Activated T-helper 1 cell treated with anti-CD3 and anti-CD28 coated beads, Interleukin-12 subunit alpha, Interleukin-12 subunit beta, Interleukin-2, Interleukin-4 antibody, amounts not matched to agents 30 ng/mL and 10 ng/mL and 1 ng/mL, durations not matched to agents 14 hours and 24 hours and 36 hours (primary cell): ENCODE measurements at regions not wholly inside any gene's neighbourhood (a gene's known extent, or its start where the extent isn't known, plus 50 kb on each side); places are given as distances from the start of the nearest gene placed in this dataset.

ENCODE experiments used
- DNase-seq: peaks from one replicate; pipeline ENCODE4 v3.0.0; 2021; ENCODE audit warnings: low spot score
- H3K27ac Mint-ChIP-seq: one replicate; pipeline ENCODE4 v1.8.0; 2021; ENCODE audit warnings: mild to moderate bottlenecking, mixed read lengths
- H3K27me3 Mint-ChIP-seq: one replicate; pipeline ENCODE4 v1.8.0; 2022; ENCODE audit warnings: mild to moderate bottlenecking, moderate library complexity, mixed read lengths; ENCODE audit not compliant: insufficient read depth
- H3K36me3 Mint-ChIP-seq: one replicate; pipeline ENCODE4 v1.8.0; 2021; ENCODE audit warnings: low read depth, mixed read lengths
- H3K4me1 Mint-ChIP-seq: one replicate; pipeline ENCODE4 v1.8.0; 2021; ENCODE audit warnings: low read depth, mixed read lengths
- H3K4me3 Mint-ChIP-seq: one replicate; pipeline ENCODE4 v1.8.0; 2021; ENCODE audit warnings: mild to moderate bottlenecking, moderate library complexity, mixed read lengths
- H3K9me3 Mint-ChIP-seq: one replicate; pipeline ENCODE4 v1.8.0; 2021; ENCODE audit warnings: mixed read lengths
- intact Hi-C: fragments of 100-400 bp; cut with micrococcal nuclease; formaldehyde crosslinking; loops from one replicate; pipeline ENCODE4 v1.15.1; 2024

DNA sequence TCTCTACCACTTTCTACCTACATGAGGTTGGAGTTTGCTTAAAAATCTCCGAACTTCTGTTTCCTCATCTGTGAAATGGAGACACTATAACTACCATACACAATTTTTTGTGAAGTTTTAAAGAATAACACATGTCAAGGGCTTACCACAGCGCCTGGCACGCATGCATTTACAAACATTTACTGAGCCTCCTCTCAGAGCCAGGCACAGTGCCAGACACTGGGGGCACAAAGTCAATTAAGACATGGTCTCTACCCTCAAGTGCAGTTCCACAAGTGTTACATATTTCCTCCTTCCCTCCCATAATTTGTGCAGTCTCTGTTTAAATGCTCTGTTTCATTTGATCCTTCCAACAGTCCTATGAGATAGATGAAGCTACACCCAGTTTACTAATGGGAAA is 356.4 kb upstream of the ESRRG start:
- H3K4me1 Mint-ChIP-seq, result no peaks in the 10 kb centered on the region
- H3K36me3 Mint-ChIP-seq, result no peaks in the 10 kb centered on the region
- H3K4me3 Mint-ChIP-seq, result no peak overlapping the region
- DNase-seq, result no peak
- intact Hi-C loops, result no loop called here
- H3K9me3 Mint-ChIP-seq, result no peaks in the 10 kb centered on the region
- H3K27ac Mint-ChIP-seq, result no peak overlapping the region
- no peaks in the 10 kb centered on the region for H3K27me3 Mint-ChIP-seq

DNA sequence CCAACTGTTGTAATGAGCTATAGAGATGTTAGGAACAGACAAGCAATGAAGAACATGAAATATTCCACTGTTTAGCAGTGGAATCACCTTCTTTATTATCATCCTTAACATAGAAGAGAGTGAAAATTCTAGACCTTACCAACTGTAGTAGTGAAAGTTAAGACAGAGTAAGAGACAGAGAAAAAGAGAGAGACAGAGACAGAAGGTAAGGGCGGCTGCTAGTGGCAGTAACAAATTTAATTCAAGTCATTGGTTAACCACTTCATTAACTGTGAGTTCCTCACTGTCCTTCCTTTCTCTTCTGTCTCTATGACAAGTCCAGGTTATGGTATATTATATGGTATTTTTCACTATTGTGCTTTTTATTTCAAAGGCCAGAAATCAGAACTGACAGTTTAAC is 355.7 kb upstream of the ESRRG start:
- DNase-seq, result no peak
- H3K36me3 Mint-ChIP-seq, result no peaks in the 10 kb centered on the region
- no peak overlapping the region for H3K4me3 Mint-ChIP-seq
- H3K4me1 Mint-ChIP-seq, result no peaks in the 10 kb centered on the region
- intact Hi-C loops, result no loop called here
- H3K27me3 Mint-ChIP-seq, result no peaks in the 10 kb centered on the region
- no peaks in the 10 kb centered on the region for H3K9me3 Mint-ChIP-seq
- no peak overlapping the region for H3K27ac Mint-ChIP-seq

DNA sequence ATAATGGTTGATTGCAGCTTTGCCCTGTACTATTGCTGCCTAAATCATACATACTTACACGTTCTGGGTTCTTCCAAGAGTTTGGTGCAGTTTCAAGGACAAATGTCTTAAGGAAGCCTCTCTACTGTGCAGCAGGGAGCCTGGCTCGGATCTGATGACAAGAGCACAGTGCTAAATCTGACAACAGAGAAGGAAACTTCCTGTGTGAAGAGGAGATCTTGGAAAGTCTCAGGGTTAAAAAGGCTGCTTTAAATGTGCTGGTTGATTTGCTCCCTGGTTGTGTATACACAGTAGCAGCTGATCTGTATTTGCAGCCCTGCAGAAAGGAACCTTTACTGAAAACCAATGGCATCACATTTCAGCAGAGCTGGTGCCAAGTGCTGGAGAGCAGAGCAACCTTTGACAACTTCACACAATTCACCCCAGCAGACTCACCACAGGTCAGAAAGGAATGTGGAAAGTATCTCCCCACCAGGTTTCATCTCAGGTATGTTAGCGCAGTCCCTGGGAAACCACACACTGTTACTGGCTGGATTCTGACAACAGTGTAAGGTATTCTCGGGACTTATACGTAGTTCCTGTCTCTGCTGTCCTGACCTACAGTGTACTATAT is 355.0 kb upstream of the ESRRG start:
- DNase-seq, result no peak
- Mint-ChIP-seq H3K4me3 (no peak overlapping the region), H3K27me3 (no peaks in the 10 kb centered on the region), H3K4me1 (no peaks in the 10 kb centered on the region), H3K36me3 (no peaks in the 10 kb centered on the region), H3K9me3 (no peaks in the 10 kb centered on the region), H3K27ac (no peak overlapping the region)
- intact Hi-C loops, result no loop called here

DNA sequence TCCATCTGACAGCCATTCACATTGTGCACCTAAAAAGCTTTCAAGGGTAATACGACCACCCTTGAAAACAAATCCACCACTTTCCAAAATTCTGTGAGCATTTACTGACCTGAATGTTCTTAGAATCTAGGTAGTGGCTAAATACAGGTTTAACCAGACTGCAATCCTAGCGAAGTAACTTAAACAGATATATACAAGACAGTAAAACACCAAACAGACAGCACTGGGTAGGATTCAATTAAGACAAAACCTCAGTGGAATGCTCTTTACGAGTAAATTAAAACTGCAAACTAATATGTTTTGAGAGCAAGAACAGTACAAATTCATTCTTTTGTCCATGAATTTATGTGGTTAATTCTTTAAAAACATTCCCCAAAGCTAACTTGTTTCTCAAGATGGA is 354.2 kb upstream of the ESRRG start:
- intact Hi-C loops, result no loop called here
- no peaks in the 10 kb centered on the region for H3K27me3 Mint-ChIP-seq
- H3K4me3 Mint-ChIP-seq, result no peak overlapping the region
- H3K9me3 Mint-ChIP-seq, result no peaks in the 10 kb centered on the region
- no peaks in the 10 kb centered on the region for H3K4me1 Mint-ChIP-seq
- no peaks in the 10 kb centered on the region for H3K36me3 Mint-ChIP-seq
- no peak overlapping the region for H3K27ac Mint-ChIP-seq
- DNase-seq, result no peak

DNA sequence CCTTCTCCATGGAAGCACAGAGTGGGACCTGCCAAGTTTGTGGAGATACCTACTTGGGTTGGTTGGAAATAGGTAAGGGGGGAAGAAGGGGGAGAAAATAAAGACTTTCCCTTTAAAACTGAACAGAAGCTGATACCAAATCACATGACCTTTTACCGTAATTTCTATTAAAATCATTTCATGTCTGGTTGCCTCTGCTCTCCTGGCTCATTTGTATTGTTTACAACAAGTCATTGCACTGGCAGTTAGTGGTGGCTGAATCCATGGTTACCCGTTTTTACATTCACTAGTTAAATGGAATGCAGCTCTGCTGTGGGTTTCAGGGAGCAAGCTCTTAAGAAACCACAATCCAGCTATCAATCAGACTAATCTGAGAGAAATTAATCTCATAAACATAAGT is 353.7 kb upstream of the ESRRG start:
- no peaks in the 10 kb centered on the region for H3K36me3 Mint-ChIP-seq
- no peaks in the 10 kb centered on the region for H3K9me3 Mint-ChIP-seq
- no peak overlapping the region for H3K27ac Mint-ChIP-seq
- H3K4me1 Mint-ChIP-seq, result no peaks in the 10 kb centered on the region
- H3K27me3 Mint-ChIP-seq, result no peaks in the 10 kb centered on the region
- DNase-seq, result no peak
- intact Hi-C loops, result no loop called here
- H3K4me3 Mint-ChIP-seq, result no peak overlapping the region

DNA sequence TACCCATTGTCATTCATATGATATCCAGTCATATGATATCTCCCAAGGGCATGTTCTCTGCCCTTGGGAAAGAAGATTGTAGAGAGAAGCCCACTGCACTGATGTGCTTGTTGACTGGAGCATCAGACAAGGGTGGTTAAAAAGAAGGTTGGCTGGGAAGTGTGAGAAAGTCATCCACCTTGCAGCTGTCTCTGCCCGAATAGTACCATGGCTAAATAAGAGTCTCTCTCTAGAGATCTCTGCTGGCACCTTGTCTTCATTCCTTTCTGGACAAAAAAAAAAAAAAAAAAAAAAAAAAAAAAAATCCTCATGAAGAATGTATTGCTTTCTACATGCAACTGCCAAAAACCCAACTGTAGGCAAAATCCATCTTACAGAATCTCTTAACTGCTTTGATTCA is 349.7 kb upstream of the ESRRG start:
- intact Hi-C loops, result no loop called here
- Mint-ChIP-seq H3K36me3 (no peaks in the 10 kb centered on the region), H3K9me3 (no peaks in the 10 kb centered on the region), H3K27me3 (no peaks in the 10 kb centered on the region), H3K4me1 (no peaks in the 10 kb centered on the region), H3K4me3 (no peak overlapping the region), H3K27ac (no peak overlapping the region)
- no peak for DNase-seq

DNA sequence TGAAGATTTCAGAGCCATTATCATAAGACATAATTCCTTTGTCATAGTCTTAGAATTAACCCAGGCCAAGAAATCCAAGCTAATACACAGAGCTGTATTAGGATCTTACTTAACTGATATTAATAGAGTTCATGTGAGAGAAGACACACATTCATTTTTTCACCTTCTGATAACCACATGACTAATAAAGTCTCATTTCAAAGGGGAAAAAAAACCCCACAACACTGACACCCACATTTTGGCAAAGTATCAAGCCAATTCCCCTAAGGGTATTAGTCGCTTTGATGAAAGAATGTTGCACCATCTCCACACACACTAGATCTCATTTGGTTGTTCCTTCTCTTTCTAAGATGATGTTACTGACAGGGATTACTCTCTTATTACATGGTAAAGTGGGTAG is 344.4 kb upstream of the ESRRG start:
- Mint-ChIP-seq H3K27me3 (no peaks in the 10 kb centered on the region), H3K36me3 (no peaks in the 10 kb centered on the region), H3K9me3 (no peaks in the 10 kb centered on the region), H3K27ac (no peak overlapping the region), H3K4me3 (no peak overlapping the region), H3K4me1 (no peaks in the 10 kb centered on the region)
- intact Hi-C loops, result no loop called here
- DNase-seq, result no peak

DNA sequence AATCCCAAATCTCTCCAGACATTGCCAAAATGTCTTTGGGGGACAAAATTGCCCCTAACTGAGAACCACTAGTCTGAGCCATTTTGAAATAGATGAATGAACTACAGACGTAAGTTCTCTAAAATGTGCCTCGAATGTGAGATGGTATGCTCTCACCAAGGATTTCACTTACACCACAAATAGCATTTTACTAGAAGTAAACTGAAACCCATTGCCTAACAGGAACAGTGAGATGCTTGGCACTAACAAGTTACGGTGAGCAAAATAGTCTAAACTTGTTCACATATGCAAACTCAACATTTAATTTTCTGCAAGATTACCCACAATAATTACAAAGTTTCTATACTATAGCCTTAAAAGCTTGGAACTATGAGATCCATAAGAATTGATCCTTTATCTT is 343.6 kb upstream of the ESRRG start:
- Mint-ChIP-seq H3K36me3 (no peaks in the 10 kb centered on the region), H3K4me1 (no peaks in the 10 kb centered on the region), H3K9me3 (no peaks in the 10 kb centered on the region), H3K27me3 (no peaks in the 10 kb centered on the region), H3K4me3 (no peak overlapping the region), H3K27ac (no peak overlapping the region)
- intact Hi-C loops, result no loop called here
- DNase-seq, result no peak

DNA sequence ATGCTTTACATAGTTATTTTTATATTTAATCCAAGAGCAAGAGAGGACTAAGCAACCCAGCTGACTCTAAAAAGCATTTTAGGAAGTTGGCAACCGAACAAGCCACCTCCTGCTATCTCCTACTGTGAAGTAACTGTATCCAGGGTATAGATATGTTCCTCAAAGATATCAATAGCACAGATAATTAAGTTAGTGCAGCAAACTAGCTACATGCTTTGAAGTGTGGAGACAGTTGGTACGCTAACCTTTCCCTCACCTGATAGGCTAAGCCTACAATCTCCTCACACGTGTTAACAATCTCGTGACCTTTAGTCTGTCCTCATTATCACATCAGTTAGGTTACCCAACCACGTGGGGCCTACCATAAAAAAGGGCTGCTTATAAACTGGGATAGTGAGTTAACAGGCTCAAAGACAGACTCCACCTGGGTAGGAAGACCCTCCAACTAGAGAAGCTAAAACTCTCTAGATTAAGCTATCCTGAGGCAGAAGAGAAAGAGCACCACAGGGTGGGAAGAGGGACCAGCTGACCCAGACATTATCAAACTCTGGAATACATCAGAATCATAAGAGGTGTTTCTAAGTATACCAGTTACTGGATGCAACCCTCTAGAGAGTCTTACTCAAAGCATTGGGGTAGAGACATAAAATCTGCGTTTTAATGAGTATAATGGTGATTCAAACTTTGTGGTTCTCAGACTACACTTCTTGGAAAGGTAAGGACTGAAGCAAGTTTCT is 340.1 kb upstream of the ESRRG start:
- Mint-ChIP-seq H3K36me3 (no peaks in the 10 kb centered on the region), H3K4me3 (no peak overlapping the region), H3K27ac (no peak overlapping the region), H3K4me1 (no peaks in the 10 kb centered on the region), H3K9me3 (no peaks in the 10 kb centered on the region), H3K27me3 (no peaks in the 10 kb centered on the region)
- intact Hi-C loops, result no loop called here
- no peak for DNase-seq

DNA sequence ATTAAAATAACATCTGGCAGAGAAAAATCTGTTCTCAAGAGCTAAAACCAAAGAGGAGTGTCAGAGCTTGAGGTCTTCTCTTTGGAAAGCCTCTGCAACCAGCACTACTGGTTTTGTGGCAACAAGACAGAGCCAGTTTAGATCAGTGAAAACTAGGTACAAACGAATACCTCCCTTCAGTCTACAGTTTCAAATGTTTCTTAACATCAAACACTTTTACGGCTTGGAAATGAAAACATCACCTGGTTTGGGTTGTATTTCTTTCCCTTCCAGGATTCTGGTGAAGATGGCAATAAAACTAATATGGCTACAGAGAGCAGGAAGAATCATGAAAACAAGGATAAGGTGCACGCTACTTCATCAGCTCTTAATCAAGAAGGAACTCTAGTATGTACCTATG is 339.4 kb upstream of the ESRRG start:
- DNase-seq, result no peak
- Mint-ChIP-seq H3K9me3 (no peaks in the 10 kb centered on the region), H3K4me3 (no peak overlapping the region), H3K27me3 (no peaks in the 10 kb centered on the region), H3K4me1 (no peaks in the 10 kb centered on the region), H3K27ac (no peak overlapping the region), H3K36me3 (no peaks in the 10 kb centered on the region)
- intact Hi-C loops, result no loop called here

DNA sequence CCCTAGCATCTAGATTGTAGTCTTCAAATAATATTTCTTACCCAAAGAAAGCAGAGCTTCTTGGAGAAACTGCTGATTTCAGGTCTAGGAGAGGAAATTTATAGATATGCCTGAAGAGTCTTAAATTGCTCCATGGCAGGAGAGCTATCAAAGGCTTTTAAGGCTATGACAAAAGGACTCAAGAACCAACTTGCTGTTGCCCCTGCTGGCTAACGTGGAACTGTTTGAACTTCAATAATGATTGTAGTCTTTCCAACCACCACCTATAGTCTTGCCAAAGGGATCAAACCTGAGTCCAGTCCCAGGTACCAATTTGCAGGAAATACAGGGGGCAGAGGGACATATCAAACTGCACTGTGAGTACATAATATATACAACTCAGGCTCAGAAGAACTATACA is 336.2 kb upstream of the ESRRG start:
- Mint-ChIP-seq H3K9me3 (no peaks in the 10 kb centered on the region), H3K27me3 (no peaks in the 10 kb centered on the region), H3K4me1 (no peaks in the 10 kb centered on the region), H3K27ac (no peak overlapping the region), H3K4me3 (no peak overlapping the region), H3K36me3 (no peaks in the 10 kb centered on the region)
- intact Hi-C loops, result no loop called here
- no peak for DNase-seq

DNA sequence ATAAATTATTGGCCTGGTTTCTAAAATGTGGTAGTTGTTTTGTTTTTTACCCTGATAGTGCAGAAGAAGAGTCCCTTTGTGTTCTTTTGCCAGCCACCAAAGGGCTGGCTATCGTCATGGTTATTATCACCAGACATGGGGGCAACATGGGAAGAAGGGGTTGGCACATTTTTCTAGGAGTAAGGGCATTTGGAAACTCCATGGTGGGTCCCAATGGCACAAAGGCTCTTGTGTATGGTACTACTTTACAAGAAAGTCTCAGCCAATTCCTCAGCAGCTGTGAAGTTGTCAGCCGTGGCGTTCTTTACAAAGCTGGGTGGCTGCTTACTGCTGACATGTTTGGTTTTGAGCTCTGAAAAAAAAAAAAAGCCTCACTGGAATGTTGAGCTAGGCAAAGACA is 330.4 kb upstream of the ESRRG start:
- H3K4me1 Mint-ChIP-seq, result no peaks in the 10 kb centered on the region
- no peak overlapping the region for H3K4me3 Mint-ChIP-seq
- no peak overlapping the region for H3K27ac Mint-ChIP-seq
- H3K27me3 Mint-ChIP-seq, result no peaks in the 10 kb centered on the region
- no peaks in the 10 kb centered on the region for H3K9me3 Mint-ChIP-seq
- DNase-seq, result no peak
- intact Hi-C loops, result no loop called here
- no peaks in the 10 kb centered on the region for H3K36me3 Mint-ChIP-seq

DNA sequence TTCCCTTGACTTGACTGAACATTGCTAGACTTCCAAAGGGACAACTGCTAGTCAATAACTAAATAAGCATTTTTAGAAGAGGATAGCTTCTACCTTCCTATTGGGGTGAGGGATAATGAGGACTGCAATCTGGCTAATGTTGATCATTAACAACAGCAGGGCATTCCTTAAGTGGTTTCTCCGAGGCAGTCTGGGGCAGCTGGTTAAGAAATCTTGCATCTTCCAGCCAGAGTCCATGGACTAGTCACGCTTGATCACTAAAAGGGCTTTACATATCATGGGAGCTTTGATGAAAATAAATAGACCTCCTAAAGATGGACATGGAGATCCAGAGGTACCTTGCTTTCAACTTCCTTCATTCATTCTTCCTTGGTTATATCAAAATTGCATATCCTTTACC is 329.4 kb upstream of the ESRRG start:
- no peaks in the 10 kb centered on the region for H3K9me3 Mint-ChIP-seq
- no peak for DNase-seq
- no peaks in the 10 kb centered on the region for H3K27me3 Mint-ChIP-seq
- no peak overlapping the region for H3K27ac Mint-ChIP-seq
- H3K36me3 Mint-ChIP-seq, result no peaks in the 10 kb centered on the region
- intact Hi-C loops, result no loop called here
- no peaks in the 10 kb centered on the region for H3K4me1 Mint-ChIP-seq
- no peak overlapping the region for H3K4me3 Mint-ChIP-seq

DNA sequence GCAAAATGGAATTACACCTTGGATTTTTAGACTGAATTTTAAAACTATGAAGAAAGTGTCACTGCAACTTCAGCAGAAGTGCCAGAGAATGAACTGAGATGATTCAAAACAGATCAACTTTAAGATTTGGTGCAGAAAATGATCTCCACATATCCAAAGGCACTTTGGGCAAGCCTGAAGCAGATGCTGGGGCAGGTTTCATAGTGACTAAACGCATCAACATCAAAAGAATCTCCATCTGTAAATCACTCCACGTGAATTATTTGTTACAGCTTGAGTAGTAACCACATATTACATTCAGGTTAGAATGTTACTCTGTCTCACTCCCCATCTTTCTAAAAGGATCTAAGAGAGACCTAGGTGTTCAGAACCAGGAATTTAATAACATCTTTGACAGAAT is 329.0 kb upstream of the ESRRG start:
- no peaks in the 10 kb centered on the region for H3K9me3 Mint-ChIP-seq
- no peaks in the 10 kb centered on the region for H3K4me1 Mint-ChIP-seq
- DNase-seq, result no peak
- no peaks in the 10 kb centered on the region for H3K27me3 Mint-ChIP-seq
- no peaks in the 10 kb centered on the region for H3K36me3 Mint-ChIP-seq
- no peak overlapping the region for H3K27ac Mint-ChIP-seq
- intact Hi-C loops, result no loop called here
- H3K4me3 Mint-ChIP-seq, result no peak overlapping the region
